ENCODE measurements at regions not wholly inside any gene's neighbourhood (a gene's known extent, or its start where the extent isn't known, plus 50 kb on each side); places are given as distances from the start of the nearest gene placed in this dataset.

DNA sequence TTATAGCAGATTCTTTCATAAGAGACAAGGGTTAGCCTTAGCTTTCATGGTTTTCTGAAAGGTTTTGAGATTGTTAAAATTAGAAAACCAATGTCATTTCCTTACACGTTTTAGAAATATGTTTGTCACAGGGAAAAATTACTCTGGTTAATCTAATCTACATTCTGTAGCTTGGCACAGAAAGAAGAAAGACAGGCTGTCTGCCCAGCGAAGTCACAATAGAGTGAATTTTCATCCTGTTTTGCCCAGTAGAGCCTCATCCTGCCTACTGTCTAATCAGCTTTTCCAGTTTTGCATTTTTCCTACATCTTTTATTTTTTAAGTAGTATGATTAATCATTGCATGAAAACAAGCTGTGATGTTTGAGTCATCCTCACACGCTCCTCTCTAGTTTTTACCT, 688.8 kb downstream of the MTRR start:
- no peak for TF ChIP-seq CTCF (IDR thresholded peaks at IDR 0.05)
- TF ChIP-seq POLR2A (IDR thresholded peaks at IDR 0.05) = no peak
